GM21381 (cell line): ENCODE measurements at regions not wholly inside any gene's neighbourhood (a gene's known extent, or its start where the extent isn't known, plus 50 kb on each side); places are given as distances from the start of the nearest gene placed in this dataset.
A peak's percentile ranks its signal among the peaks of the same experiment; 100 is the strongest.
"Not testable (repeated sequence)": the region's sequence is repeated elsewhere in the genome, so short reads cannot be mapped to it uniquely, and the experiment has no call there.

Experiments used
- ATAC-seq: cut with Tn5 transposase; IDR thresholded peaks from one replicate; pipeline ENCODE4 v1.9.1; 2021; ENCODE audit warnings: mild to moderate bottlenecking, moderate library complexity; ENCODE audit not compliant: unreplicated experiment

DNA sequence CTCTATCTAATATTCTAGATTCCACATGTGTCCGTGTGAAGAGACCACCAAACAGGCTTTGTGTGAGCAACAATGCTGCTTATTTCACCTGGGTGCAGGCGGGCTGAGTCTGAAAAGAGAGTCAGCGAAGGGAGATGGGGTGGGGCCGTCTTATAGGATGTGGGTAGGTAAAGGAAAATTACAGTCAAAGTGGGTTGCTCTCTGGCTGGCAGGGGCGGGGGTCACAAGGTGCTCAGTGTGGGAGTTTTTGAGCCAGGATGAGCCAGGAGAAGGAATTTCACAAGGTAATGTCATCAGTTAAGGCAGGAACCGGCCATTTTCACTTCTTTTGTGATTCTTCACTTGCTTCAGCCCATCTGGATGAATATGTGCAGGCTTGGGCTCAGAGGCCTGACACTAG lies 779.3 kb downstream of the RNF144A start:
- not testable (repeated sequence) for ATAC-seq

- no peak for ATAC-seq
Observed at GRCh38 chr2:7697052-7697451, 779.8 kb downstream of the RNF144A start.

DNA sequence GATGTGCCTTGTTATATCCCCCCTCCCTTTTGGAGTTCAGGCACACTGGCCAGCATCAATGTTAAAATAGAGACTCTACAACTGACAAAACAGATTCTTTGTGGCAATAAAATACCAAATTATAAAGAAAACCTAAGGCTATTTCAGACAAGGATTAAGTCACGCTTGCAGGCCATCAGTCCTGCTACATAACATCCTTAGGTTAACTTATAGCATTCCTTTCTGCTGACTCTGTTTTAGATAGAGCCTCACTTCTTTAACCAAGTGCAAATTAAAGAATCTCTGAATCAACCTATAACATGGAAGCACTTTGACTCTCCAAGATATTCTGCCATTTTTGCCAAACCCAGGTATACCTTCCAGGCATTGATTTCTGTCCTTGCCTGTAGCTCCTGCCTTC lies 784.6 kb downstream of the RNF144A start:
- ATAC-seq = no peak

DNA sequence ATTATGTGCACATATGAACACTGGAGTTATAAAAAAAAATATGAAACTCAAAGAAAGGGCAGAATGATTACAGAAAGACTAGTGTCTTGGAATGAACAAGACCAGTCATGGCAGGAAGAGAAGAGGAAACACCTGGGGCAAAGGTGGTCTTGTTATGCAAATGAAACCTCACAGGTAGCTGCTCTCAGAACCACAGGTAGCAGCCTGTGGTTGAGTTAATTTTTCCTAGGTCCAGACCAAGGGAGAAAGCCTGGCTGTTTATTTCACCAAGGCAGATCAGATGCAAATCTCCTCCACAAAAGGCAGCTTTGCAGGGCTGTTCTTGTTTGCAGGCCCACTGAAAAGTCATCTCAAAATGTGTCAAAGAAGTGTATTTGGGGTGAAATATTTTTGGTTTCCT lies 785.8 kb downstream of the RNF144A start:
- peak; percentile 66 for ATAC-seq

DNA sequence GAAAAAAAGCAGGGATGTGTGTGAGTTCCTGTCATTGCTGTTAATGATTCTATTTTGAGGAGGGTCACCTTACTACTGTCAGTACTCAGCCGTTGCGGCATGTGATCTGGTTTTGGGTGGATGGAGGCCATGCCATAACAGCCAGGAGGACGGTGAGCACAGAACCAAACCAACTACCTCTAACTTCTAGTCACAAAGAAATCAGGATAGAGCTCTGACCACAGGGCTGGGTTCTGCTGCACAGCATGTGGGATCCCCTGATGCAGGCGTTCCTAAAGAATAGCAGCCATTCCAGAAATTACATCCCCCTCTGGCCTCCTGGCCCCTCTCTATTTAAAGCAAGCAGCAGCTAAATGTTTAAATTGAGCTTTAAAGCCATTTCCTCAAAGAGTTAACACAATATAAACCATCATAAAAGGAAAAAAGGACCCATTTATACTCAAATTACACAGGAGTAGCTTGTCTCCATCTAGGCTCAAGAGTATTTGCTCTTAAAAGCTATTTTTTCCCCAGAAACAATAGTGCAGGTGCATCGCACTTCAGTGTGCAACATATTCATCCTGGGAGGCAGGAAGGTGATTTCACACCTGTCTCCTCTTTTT lies 786.4 kb downstream of the RNF144A start:
- ATAC-seq = no peak

DNA sequence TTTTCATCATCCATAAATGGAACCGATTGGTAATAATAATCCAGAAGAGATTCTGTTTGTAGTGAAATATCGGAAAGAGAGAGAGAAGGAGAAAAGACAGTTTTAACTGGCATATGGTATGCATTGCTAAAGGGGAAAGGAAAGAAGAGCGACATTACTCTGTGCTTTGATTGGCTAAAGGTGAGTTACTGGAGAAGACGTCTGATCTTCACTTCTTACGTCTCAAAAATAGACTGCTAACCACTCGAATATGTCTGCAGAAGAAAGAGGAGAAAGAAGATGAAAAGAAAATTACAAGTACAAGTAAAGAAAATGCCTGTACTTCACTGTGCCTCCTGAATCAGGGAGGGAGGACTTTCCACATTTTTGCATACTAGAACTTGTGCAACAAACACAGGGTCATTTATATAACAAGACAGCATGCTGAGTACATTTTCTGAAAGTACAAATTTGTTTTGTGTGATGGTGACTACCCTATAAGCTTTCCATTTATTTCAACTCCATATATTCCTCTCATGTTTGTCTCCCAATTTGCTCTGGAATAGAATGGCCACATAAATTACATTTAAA lies 787.2 kb downstream of the RNF144A start:
- ATAC-seq = no peak

GRCh38 chr2:7706791-7707190 lies 789.6 kb downstream of the RNF144A start:
- no peak for ATAC-seq

DNA sequence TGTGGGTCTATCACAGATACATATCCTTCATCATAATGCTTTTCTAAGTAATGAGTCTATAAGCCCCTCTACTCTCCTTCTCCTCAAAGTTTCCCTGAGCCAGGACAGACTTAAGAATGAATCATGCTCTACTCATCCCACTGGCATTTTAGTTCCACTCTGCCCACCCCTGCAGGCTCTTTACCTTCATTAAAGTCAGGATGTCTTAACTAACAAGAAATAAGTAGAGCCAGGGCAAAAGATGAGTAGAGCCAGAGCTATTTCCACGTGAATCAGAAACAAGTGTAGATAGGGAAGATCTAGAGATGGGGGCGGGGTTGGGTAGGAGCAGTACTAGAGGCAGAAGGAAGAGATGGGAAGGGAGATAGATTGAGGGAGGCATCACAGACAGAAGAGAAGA lies 790.5 kb downstream of the RNF144A start:
- no peak for ATAC-seq

DNA sequence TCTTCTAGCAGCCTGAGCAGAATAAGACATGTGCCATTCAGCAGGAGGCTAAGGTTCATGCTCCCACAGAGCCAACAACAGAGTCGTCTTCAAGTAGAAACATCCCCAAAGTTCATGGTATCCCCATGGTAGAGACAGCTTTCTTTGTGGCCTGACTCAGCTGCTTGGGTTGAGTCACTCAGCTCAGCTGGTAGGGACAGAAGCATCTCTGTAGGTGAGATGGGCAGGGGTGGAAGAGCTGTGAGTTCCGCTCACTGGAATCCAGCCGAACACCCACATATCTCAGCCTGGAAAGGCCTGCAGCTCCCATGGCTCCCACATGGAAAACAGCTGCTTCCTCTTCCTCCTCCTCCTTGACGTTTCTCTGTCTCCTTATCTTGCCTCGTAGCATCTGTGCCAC lies 792.7 kb downstream of the RNF144A start:
- ATAC-seq = no peak

GRCh38 chr2:7711167-7711566 lies 794.0 kb downstream of the RNF144A start:
- ATAC-seq = no peak

DNA sequence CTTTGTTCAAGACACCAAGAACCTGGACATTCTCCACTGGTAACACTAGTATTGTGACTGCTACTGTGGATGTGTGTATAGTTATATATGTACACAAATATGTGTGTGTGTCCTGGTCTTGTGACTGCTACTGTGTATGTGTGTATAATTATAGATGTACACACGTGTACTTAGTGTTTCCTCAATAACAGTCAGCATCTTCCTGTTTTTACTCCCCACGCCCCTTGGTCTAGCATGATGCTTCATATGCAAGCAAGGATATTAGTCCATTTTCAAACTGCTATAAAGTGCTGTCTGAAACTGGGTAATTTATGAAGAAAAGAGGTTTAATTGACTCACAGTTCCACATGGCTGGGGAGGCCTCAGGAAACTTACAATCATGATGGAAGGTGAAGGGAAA lies 802.7 kb downstream of the RNF144A start:
- no peak for ATAC-seq

DNA sequence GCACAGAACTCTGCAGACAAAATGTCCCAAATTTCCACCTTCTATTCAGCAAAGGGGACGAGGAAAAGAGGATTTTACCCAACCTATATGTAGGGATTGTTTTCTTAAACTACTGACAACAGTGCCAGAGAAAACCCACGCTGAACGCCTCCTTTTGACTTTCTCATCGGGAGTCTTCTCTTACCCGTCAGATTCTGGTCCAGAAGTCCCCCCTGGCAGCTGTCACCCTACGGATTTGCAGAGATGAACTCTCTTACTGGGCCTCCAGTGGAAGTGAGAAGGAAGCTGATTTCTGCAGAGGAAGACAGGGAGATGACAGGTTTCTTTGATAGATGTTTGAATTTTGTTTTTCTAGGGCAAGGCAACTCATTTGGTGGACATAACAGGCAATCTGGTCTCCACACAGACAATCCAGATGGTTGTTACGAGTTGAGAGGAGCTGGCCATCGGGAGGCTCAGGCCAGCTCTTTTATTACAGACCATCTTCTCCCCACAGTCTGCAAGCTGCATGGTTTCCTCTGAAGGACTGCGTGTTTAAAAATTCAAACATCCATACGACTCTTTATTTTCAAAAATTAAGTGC lies 804.3 kb downstream of the RNF144A start:
- no peak for ATAC-seq

DNA sequence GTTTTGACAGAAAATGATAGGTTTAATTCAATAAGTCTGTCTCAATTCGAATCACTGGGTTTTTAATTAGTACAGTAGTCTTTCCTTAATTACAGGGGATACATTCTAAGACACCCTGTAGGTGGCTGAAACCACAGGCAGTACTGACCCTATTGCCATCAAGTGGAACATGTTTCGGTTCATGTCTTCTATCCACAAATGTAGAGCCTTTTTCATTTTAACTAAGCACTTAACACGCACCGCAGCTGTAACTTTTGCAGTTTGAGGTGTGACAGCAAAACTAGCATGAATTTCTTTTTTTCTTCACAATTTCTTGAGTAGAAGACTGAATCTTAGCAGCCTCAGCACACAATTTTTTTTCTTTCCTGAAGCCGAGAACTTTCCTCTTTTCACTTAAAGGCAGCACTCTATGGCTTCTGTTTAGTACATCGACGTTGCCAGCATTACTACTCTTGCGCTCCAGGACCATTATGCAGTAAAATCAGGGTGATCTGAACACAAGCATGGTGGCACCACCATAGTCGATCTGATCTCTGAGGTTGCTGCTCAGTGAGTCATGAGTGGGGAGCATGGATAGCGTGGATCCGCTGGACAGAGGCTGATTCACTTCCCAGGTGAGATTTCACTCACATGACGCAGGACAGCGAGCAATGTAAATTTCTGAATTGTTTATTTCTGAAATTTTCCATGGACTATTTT lies 805.1 kb downstream of the RNF144A start:
- ATAC-seq = peak; percentile 71

DNA sequence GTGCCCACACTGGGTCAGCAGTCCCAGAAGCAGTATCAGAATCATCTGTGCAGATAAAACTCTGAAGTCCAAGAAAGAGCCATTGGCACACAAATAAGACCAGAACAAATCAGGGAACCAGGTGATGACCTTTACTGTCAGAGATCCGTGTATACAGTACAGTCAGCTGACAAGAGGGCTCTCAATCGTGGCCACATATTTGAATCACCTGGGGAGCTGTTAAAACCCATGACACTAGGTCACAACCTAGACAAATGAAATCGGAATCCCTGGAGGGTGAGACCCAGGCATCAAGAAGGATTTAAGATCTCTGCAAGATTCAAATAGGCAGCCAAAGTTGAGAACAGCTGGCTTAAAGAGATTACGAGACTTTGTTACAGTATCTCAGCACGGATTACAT lies 807.1 kb downstream of the RNF144A start:
- no peak for ATAC-seq

GRCh38 chr2:7725171-7725849 lies 808.1 kb downstream of the RNF144A start:
- peak; percentile 35 for ATAC-seq

DNA sequence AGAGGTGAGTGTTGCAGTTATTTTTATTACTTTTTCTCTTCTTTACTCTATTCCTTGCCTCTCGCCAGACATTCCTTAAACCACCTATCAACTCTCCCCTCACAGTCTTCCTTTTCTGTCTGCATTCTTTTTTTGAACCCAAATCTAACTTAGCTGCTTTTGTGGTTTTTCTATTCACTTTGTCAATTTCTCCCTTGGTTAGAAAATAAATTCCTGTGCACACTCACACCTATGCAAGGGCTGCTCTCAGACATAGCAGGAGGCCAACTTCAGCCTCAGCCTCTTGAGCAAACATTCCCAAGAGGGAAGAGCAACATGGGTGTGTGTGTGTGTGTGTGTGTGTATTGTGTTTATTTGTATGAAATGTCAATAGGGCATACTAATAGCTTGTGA lies 808.6 kb downstream of the RNF144A start:
- no peak for ATAC-seq

DNA sequence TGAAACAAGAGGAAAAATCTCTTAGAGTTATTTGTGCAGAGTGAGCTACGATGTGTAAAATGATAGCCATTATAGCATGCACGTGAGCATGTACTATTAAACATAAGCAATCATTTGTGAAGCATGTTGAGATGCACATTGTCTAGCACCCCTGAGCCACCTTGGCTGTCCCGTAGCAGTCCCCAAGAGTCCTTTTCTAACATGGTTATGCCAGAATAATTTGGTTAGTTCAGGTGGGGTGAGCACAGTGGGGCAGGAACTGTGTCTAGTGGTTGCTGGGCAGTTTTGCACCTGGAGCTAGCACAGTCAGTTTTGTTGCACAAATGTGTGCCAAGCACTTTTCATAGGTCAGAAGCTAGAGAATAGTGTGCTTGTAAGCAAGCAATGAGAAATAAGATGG lies 809.8 kb downstream of the RNF144A start:
- ATAC-seq = no peak

- ATAC-seq = no peak
Observed at GRCh38 chr2:7728388-7728787, 811.2 kb downstream of the RNF144A start.

- no peak for ATAC-seq
Observed at GRCh38 chr2:7730449-7730848, 813.2 kb downstream of the RNF144A start.

DNA sequence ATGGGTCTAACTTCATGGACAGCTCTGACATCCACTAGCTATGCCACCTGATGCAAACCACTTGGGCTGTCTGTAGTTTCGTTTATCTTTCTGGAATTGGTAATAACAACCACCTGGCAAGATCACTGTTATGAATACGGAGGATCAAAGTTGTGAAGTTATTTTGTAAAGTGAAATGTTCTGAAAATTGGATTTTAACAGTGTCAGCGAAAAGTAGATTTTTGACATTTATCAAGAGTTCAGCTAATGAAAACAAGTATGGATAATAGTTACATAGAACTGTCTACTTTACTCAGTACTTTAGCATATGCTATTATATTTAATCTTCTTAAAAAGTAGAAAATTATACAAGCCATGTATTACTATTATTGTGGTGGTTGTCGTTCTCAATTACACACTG lies 813.8 kb downstream of the RNF144A start:
- no peak for ATAC-seq

- no peak for ATAC-seq
Observed at GRCh38 chr2:7732497-7732896, 815.3 kb downstream of the RNF144A start.
